Calu3 (cell line): ENCODE measurements at regions not wholly inside any gene's neighbourhood (a gene's known extent, or its start where the extent isn't known, plus 50 kb on each side); places are given as distances from the start of the nearest gene placed in this dataset.

Experiments
- BruUV-seq: library from RNA; stranded (reverse); fragments of 400-500 nt; replicated peaks from 2 replicates; lab custom pipeline; 2021; lab: Mats Ljungman, UMichigan
- CTCF ChIA-PET: fragments of 300-600 bp; sonication (Branson Sonifier 250); formaldehyde crosslinking; loops from one replicate; lab custom pipeline; 2022; ENCODE audit warnings: antibody characterized with exemption; lab: Charles Lee
- DNase-seq: peaks from one replicate; pipeline ENCODE4 v3.0.0; 2022
- H3K27ac Mint-ChIP-seq: one replicate; pipeline ENCODE4 v1.8.0; 2022; ENCODE audit warnings: mixed read lengths; ENCODE audit not compliant: unreplicated experiment
- H3K27me3 Mint-ChIP-seq: one replicate; pipeline ENCODE4 v1.8.0; 2022; ENCODE audit warnings: mixed read lengths; ENCODE audit not compliant: unreplicated experiment
- H3K36me3 Mint-ChIP-seq: one replicate; pipeline ENCODE4 v1.8.0; 2022; ENCODE audit warnings: mild to moderate bottlenecking, moderate library complexity, mixed read lengths; ENCODE audit not compliant: insufficient read depth, unreplicated experiment
- H3K4me1 Mint-ChIP-seq: one replicate; pipeline ENCODE4 v1.8.0; 2022; ENCODE audit warnings: mild to moderate bottlenecking, low read depth, mixed read lengths; ENCODE audit not compliant: unreplicated experiment
- H3K4me3 Mint-ChIP-seq: one replicate; pipeline ENCODE4 v1.8.0; 2022; ENCODE audit warnings: mild to moderate bottlenecking, low read depth, moderate library complexity, mixed read lengths; ENCODE audit not compliant: unreplicated experiment
- H3K9me3 Mint-ChIP-seq: one replicate; pipeline ENCODE4 v1.8.0; 2022; ENCODE audit warnings: low read depth, mixed read lengths; ENCODE audit not compliant: unreplicated experiment
- intact Hi-C: fragments of 100-400 bp; cut with micrococcal nuclease; formaldehyde crosslinking; loops from one replicate; pipeline ENCODE4 v1.10.0; 2022; ENCODE audit not compliant: unreplicated experiment
- TF ChIP-seq, protein P1 (sequence below): fragments of 200-600 bp; IDR thresholded peaks from one replicate; pipeline ENCODE4 v1.8.0; 2022; ENCODE audit warnings: antibody characterized with exemption; ENCODE audit not compliant: unreplicated experiment

DNA sequence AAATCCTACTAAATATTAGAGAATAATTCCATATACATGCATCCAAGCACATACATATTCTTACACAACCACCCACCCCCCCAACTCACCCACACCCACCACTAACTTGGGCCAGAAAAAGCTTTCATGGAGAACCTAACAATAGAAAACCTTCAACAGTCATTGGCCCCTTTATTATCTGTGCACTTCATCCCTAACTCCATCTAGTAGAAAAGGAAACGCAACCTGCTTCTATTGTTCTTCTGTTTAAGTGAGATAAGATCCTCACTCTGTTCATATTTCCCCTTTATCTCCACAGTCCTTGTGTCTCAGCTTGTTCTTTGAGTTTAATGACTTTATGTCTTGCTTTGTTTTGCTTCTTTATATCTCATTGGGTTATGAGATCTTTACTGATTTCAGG, 1740.2 kb upstream of the CELF4 start:
- H3K27me3 Mint-ChIP-seq = no peaks in the 10 kb centered on the region
- intact Hi-C loops = no loop called here
- TF ChIP-seq, protein P1, sequence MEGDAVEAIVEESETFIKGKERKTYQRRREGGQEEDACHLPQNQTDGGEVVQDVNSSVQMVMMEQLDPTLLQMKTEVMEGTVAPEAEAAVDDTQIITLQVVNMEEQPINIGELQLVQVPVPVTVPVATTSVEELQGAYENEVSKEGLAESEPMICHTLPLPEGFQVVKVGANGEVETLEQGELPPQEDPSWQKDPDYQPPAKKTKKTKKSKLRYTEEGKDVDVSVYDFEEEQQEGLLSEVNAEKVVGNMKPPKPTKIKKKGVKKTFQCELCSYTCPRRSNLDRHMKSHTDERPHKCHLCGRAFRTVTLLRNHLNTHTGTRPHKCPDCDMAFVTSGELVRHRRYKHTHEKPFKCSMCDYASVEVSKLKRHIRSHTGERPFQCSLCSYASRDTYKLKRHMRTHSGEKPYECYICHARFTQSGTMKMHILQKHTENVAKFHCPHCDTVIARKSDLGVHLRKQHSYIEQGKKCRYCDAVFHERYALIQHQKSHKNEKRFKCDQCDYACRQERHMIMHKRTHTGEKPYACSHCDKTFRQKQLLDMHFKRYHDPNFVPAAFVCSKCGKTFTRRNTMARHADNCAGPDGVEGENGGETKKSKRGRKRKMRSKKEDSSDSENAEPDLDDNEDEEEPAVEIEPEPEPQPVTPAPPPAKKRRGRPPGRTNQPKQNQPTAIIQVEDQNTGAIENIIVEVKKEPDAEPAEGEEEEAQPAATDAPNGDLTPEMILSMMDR = no peak
- no peaks in the 10 kb centered on the region for H3K36me3 Mint-ChIP-seq
- CTCF ChIA-PET = no interaction called here
- H3K9me3 Mint-ChIP-seq = no peaks in the 10 kb centered on the region
- H3K27ac Mint-ChIP-seq = no peak overlapping the region
- H3K4me3 Mint-ChIP-seq = no peak overlapping the region
- DNase-seq = no peak
- peaks cover 3% of the 10 kb centered on the region for H3K4me1 Mint-ChIP-seq
- no TSS peak for BruUV-seq

DNA sequence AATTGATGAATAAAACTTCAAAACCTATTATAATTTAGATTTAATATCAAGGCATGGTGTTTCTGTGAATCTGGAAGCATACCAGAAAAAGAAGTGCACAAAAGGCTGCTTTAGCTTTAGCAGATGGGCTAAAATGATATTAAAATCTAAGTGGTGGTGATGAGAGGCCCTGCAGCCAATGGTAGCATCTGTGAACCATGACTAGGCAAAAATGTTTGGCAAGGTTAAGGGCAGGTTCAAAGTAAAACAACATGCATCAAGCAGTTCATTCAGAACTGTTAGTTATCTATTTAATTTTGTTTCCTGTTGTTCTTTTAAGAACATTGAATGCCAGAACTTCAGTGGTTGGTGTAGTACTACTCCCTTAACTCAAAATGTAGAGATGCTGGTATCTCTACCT, 1736.9 kb upstream of the CELF4 start:
- Mint-ChIP-seq H3K36me3 (no peaks in the 10 kb centered on the region), H3K4me1 (no peaks in the 10 kb centered on the region), H3K27me3 (no peaks in the 10 kb centered on the region), H3K4me3 (no peak overlapping the region), H3K27ac (no peak overlapping the region), H3K9me3 (no peaks in the 10 kb centered on the region)
- intact Hi-C loops = no loop called here
- no TSS peak for BruUV-seq
- TF ChIP-seq, protein P1 = no peak
- CTCF ChIA-PET = no interaction called here
- no peak for DNase-seq

- no peaks in the 10 kb centered on the region for H3K27me3 Mint-ChIP-seq
- no peak overlapping the region for H3K27ac Mint-ChIP-seq
- no peak overlapping the region for H3K4me3 Mint-ChIP-seq
- H3K9me3 Mint-ChIP-seq = no peaks in the 10 kb centered on the region
- CTCF ChIA-PET = no interaction called here
- intact Hi-C loops = no loop called here
- TF ChIP-seq, protein P1 = no peak
- H3K4me1 Mint-ChIP-seq = no peaks in the 10 kb centered on the region
- BruUV-seq = no TSS peak
- DNase-seq = no peak
- no peaks in the 10 kb centered on the region for H3K36me3 Mint-ChIP-seq
Measured at GRCh38 chr18:39299152-39299551, 1733.6 kb upstream of the CELF4 start.

- intact Hi-C loops = no loop called here
- H3K4me3 Mint-ChIP-seq = no peak overlapping the region
- no peaks in the 10 kb centered on the region for H3K4me1 Mint-ChIP-seq
- TF ChIP-seq, protein P1 = no peak
- H3K36me3 Mint-ChIP-seq = no peaks in the 10 kb centered on the region
- CTCF ChIA-PET = no interaction called here
- no peaks in the 10 kb centered on the region for H3K9me3 Mint-ChIP-seq
- H3K27ac Mint-ChIP-seq = no peak overlapping the region
- BruUV-seq = no TSS peak
- no peaks in the 10 kb centered on the region for H3K27me3 Mint-ChIP-seq
- DNase-seq = no peak
Measured at GRCh38 chr18:39297225-39297624, 1731.6 kb upstream of the CELF4 start.
